HT-29 (cell line): ENCODE measurements at regions not wholly inside any gene's neighbourhood (a gene's known extent, or its start where the extent isn't known, plus 50 kb on each side); places are given as distances from the start of the nearest gene placed in this dataset.
A peak's percentile ranks its signal among the peaks of the same experiment; 100 is the strongest.
"Not testable (repeated sequence)": the region's sequence is repeated elsewhere in the genome, so short reads cannot be mapped to it uniquely, and the experiment has no call there.

ENCODE experiments used
- DNase-seq: peaks from one replicate; pipeline ENCODE4 v3.0.0-alpha.2; 2015; ENCODE audit warnings: low spot score

DNA sequence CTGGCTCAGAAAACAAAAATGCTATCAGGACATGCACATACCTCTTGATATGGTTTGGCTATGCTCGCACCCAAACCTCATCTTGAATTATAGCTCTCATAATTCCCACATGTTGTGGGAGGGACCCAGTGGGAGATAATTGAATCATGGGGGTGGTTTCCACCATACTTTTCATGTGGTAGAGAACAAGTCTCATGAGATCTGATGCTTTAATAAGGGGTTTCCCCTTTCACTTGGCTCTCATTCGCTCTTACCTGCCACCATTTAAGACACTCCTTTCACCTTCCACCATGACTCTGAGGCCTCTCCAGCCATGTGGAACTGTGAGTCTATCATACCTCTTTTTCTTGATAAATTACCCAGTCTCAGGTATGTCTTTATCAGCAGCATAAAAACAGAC, 958.6 kb downstream of the TRAM1L1 start:
- DNase-seq: no peak

- DNase-seq: peak; percentile 67
Observed at GRCh38 chr4:116122124-116122523, 963.3 kb downstream of the TRAM1L1 start.

- DNase-seq: no peak
Observed at GRCh38 chr4:116118221-116118620, 967.2 kb downstream of the TRAM1L1 start.

DNA sequence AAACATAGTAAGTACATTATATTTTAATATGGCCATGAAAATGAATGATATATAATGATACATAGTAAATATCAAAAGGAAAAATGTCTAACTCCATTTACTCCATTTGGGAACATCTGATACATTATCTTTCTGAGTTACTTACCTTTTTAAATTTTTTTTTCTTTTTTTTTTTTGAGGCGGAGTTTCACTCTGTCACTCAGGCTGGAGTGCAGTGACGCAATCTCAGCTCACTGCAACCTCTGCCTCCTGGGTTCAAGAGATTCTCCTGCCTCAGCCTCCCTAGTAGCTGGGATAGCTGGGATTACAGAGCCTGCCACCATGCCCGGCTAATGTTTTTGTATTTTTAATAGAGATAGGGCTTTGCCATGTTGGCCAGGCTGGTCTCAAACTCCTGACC, 972.5 kb downstream of the TRAM1L1 start:
- not testable (repeated sequence) for DNase-seq

DNA sequence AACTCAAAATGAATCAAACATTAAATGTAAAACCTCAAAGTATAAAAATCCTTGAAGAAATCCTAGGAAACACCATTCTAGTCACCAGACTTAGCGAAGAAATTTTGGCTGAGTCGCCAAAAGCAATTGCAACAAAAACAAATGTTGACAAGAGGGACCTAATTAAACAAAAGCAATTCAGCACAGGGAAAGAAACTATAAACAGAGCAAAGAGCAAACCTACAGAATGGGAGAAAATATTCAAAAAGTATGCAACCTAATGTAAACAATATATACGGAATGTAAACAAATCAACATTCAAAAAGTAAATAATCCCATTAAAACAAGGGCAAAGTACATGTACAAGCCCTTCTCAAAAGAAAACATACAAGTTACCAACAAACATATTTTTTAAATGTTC, 974.7 kb downstream of the TRAM1L1 start:
- no peak for DNase-seq

DNA sequence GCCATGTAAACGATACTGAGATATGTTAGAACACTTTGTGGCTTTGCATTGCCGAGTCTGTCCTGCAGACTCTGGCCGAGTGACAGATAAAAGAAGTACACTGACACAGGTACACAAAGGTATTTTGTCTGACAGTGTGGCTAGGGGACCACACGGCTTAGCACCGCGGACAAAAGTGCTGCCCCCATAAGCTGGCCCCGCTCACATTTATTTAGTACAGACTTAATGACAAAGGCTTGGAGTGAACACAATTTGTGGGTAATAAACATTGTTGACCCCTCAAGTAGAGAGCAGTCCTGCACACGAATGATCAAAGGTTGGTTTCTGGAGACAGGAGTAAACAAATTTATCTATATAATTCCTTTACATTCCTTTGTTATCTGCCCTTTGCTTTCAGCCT, 976.8 kb downstream of the TRAM1L1 start:
- DNase-seq: no peak

DNA sequence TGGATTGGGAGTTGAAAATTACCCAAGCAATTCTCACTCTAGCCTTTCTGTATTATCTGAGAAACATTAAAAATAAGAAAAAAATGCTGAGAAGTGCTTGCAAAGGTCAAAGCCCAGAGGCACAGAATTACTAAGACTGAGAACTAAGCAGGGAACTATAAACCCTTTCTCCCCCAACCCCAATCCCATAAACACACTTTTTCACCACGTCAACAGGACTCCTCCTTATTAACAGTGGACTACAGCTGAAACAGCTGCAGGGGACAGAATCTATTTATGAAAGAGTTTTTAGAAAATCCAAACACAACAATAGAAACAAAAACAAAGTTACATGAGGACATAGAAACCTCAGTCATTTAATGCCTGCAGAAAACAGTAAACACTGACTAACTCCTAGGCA, 984.1 kb downstream of the TRAM1L1 start:
- DNase-seq: no peak

DNA sequence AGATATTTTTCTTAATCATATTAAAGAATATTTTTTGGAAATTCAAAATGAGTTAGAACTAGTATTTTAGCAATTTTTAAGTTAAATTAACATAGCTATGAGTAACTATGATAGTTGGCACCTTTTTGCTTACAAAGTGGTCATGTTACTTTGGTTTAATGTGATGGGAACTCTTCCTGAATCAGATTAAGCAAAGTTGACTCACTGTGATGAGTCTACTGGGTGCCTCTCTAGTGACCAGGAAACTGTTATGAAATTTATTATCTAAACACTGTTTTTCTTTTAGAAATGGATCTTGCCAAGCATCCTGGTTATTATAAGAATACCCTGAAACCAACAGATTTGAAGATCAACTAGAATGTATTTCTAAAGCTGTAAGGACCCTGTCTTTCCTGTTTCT, 985.8 kb downstream of the TRAM1L1 start:
- DNase-seq: no peak

DNA sequence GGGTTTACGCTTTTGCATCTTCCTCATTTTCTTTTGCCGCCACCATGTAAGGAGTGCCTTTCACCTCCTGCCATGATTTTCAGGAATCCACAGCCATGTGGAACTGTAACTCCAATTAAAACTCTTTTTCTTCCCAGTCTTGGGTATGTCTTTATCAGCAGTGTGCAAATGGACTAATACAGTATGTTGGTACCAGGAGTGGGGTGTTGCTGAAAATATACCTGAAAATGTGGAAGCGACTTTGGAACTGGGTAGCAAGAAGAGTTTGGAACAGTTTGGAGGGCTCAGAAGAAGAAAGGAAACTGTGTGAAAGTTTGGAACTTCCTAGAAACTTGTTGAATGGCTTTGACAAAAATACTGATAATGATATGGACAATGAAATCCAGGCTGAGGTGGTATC, 983.9 kb upstream of the NDST4 start:
- not testable (repeated sequence) for DNase-seq

DNA sequence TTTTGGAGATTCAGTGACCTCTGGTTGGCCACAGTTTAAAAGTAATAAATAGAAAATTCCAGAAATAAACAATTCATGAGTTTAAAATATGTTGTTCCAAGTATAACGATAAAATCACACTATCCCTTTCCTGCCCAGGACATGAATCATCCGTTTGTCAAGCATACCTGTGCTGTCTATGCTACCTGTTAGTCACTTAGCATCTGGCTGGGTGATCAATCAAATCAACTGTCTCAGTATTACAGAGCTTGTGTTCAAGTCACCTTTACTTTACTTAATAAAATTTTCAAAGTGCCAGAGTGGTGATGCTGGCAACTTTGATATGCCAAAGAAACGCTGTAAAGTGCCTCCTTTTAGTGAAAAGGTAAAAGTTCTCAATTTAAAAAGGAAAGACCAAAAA, 979.5 kb upstream of the NDST4 start:
- peak; percentile 15 for DNase-seq

GRCh38 chr4:116088771-116089170, 975.4 kb upstream of the NDST4 start:
- DNase-seq: no peak

DNA sequence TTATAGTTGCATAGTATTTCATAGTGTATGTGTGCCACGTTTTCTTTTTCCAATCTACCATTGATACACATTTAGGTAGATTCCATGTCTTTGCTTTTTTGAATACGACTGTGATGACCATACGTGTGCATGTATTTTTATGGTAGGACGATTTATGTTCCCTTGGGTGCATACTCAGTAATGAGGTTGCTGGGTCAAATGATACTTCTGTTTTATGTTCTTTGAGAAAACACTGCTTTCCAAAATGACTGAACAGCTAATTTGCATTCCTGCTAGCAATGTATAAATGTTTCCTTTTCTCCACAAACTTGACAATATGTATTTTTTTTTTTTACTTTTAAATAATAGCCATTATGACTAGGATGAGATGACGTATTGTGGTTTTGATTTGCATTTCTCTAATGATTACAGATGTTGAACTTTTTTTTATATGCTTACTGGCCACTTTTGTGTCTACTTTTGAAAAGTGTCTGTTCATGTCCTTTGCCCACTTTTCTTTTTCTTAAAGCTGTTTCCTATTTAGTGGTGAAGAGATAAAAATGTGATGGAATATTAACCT, 969.5 kb upstream of the NDST4 start:
- DNase-seq: no peak

- peak; percentile 70 for DNase-seq
Observed at GRCh38 chr4:116073051-116073450, 959.6 kb upstream of the NDST4 start.

- DNase-seq: no peak
Observed at GRCh38 chr4:116070283-116070682, 956.9 kb upstream of the NDST4 start.

- DNase-seq: no peak
Observed at GRCh38 chr4:116066711-116067245, 953.4 kb upstream of the NDST4 start.

GRCh38 chr4:116064331-116064730, 950.9 kb upstream of the NDST4 start:
- no peak for DNase-seq

GRCh38 chr4:116059361-116059760, 945.9 kb upstream of the NDST4 start:
- no peak for DNase-seq

DNA sequence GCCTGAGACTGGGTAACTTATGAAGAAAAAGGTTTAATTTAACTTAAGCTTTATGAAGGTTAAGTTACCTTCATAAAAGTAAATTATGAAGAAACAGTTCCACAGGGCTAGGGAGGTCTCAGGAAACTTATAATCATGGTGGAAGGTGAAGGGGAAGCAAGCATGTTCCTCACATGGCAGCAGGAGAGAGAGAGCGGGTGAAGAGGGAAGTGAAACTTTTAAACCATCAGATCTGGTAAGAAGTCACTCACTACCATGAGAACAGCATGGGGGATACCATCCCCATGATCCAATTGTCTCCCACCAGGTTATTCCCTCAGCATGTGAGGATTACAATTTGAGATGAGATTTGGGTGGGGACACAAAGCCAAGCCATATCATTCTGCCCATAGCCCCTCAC, 944.7 kb upstream of the NDST4 start:
- no peak for DNase-seq

DNA sequence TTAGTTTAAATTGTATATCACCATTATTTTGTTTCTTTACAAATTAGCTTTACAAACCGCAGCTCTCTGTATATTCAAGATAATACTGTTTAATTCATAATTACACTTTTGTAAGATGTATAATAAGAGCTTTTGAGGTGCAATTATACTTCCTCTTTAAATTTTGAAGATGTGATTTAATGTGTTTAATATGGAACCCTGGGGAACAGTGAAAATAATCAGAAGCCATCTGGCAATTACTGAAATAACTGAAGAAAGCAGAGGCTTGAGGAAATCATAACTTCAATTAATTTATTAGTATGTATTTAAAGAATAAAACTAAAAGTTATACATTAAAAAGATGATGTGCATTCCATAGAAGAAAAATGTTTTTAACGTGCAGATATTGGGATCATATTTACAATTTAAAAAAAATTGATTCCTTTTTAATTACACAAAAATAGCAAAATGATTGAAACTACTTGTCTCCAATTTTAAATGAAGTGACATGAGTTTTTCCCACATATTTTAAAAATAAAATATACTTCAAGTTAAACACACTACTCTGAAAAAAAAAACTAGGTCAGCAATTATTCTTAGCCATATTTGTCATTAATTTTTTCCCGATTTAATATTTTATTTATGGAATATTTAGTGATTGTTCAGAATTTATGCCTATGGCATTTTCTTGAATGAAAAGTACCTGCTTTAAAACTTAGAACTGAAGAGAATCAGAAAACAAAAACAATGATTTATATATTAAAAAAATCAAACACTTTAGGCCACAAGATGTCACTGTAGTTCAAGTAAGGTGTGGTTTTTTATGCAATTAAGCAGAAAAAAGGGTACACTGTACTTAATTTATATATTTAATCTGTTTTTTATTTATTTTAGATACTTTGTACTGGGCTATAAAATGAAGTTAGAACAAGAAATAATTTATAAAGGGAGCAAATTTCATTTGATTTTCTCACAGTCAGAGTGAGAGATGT, 942.7 kb upstream of the NDST4 start:
- DNase-seq: peak; percentile 54

- no peak for DNase-seq
Observed at GRCh38 chr4:116027311-116027710, 913.9 kb upstream of the NDST4 start.

- no peak for DNase-seq
Observed at GRCh38 chr4:116024954-116025708, 911.7 kb upstream of the NDST4 start.

DNA sequence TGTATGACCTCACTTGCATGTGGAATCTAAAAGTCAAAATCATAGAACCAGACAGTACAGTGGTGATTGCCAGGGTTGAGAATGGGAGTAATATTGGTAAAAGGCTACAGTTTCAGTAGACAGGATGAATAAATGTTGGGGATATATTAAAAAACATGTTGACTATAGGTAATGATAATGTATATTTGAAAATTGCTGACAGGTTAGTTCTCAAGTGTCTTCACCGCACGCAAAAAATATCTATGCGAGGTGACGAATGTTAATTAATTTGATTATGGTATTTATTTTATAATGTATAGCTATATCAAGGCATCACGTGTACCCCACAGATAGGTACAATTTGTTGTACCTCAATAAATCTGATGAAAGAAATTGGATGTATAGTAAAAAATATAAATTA, 909.6 kb upstream of the NDST4 start:
- no peak for DNase-seq
